ENCODE measurements at regions not wholly inside any gene's neighbourhood (a gene's known extent, or its start where the extent isn't known, plus 50 kb on each side); places are given as distances from the start of the nearest gene placed in this dataset.

DNA sequence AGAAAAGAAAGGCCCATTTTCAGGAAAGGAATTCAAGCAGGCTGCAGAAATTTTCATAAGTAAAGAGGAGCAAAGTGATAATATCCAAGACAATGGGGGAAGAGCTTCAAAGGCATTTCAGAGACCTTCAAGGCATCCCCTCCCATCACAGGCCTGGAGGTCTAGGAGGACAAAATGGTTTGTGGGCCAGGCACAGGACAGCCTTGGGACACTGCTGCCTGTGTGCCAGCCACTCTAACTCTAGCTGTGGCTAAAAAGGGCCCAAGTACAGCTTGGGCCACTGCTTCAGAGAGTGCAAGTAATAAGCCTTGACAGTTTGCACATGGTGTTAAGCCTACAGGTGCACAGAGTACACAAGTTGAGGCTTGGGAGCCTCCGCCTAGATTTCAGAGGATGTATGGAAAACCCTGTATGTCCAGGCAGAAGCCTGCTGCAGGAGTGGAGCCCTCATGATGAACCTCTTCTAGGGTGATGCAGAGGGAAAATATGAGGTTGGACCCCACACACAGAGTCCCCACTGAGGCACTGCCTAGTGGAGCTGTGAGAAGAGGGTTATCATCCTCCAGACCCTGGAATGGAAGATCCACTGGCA lies 51.8 kb upstream of the ZSWIM5 start:
- Histone ChIP-seq H3K27ac (no peak overlapping the region), H3K4me1 (no peaks in the 10 kb centered on the region), H3K4me3 (no peak overlapping the region), H3K9me3 (peaks cover 0 to 37% (median 19%) of the 10 kb centered on the region in 12 donors), H3K27me3 (peaks cover 0 to 4% (median 0%) of the 10 kb centered on the region in 9 donors), H3K36me3 (no peaks in the 10 kb centered on the region)
- TF ChIP-seq POLR2A (IDR thresholded peaks at IDR 0.05), result no peak
- TF ChIP-seq, protein P1, sequence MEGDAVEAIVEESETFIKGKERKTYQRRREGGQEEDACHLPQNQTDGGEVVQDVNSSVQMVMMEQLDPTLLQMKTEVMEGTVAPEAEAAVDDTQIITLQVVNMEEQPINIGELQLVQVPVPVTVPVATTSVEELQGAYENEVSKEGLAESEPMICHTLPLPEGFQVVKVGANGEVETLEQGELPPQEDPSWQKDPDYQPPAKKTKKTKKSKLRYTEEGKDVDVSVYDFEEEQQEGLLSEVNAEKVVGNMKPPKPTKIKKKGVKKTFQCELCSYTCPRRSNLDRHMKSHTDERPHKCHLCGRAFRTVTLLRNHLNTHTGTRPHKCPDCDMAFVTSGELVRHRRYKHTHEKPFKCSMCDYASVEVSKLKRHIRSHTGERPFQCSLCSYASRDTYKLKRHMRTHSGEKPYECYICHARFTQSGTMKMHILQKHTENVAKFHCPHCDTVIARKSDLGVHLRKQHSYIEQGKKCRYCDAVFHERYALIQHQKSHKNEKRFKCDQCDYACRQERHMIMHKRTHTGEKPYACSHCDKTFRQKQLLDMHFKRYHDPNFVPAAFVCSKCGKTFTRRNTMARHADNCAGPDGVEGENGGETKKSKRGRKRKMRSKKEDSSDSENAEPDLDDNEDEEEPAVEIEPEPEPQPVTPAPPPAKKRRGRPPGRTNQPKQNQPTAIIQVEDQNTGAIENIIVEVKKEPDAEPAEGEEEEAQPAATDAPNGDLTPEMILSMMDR (IDR thresholded peaks at IDR 0.05), result no peak
- WGBS, 4 donors, result 98 to 100% (median 99%) methylated on average over 1 of the region's 1 CpG
- ATAC-seq, result no peak
- intact Hi-C loops (cut with DNase I), result no loop called here
- no peak for DNase-seq

DNA sequence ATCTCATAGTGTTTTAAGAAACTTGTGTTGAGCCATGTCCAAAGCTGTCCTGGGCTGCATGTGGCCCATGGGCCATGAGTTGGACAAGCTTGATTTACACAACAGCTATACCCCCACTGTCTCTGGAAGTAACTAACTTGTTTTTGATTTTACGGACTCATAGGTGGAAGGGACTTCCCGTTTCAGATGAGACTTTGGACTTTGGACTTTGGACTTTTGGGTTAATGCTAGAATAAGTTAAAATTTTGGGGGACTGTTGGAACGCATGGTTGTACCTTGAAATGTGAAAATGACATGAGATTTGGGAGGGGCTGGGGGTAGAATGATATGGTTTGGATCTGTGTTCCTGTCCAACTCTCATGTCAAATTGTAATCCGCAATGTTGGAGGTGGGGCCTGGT lies 52.6 kb upstream of the ZSWIM5 start:
- no peaks in the 10 kb centered on the region for H3K4me1 ChIP-seq
- 84 to 93% (median 87%) methylated on average over 4 of the region's 4 CpGs for WGBS, 4 donors
- H3K4me3 ChIP-seq, result no peak overlapping the region
- ATAC-seq (no peak), DNase-seq (no peak)
- intact Hi-C loops (cut with DNase I), result no loop called here
- peaks cover 0 to 37% (median 19%) of the 10 kb centered on the region in 12 donors for H3K9me3 ChIP-seq
- H3K27ac ChIP-seq, result no peak overlapping the region
- H3K36me3 ChIP-seq, result no peaks in the 10 kb centered on the region
- TF ChIP-seq, protein P1 (IDR thresholded peaks at IDR 0.05), result no peak
- TF ChIP-seq POLR2A (IDR thresholded peaks at IDR 0.05), result no peak
- H3K27me3 ChIP-seq, result peaks cover 0 to 3% (median 0%) of the 10 kb centered on the region in 9 donors

DNA sequence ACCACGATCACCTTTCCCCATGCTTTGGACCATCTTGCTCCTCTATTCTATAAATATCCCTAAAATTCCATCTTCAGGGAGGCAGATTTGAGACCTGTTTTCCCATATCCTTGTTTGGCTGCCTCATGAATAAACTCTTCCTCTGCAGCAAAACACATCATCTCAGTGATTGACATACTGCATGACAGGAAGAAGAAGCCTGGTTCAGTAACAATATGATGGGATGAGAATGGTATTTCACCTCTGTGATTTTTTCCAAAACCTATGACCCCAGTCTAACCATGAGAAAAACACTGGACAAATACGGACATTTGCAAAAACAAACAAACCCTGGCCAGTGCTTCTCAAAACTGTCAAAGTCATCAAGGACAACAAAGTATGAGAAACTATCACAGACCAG lies 53.8 kb upstream of the ZSWIM5 start:
- H3K4me1 ChIP-seq, result no peaks in the 10 kb centered on the region
- DNase-seq (no peak), ATAC-seq (no peak)
- no peaks in the 10 kb centered on the region for H3K36me3 ChIP-seq
- WGBS, 4 donors, result 67 to 81% (median 74%) methylated on average over 2 of the region's 2 CpGs
- no peak for TF ChIP-seq POLR2A (IDR thresholded peaks at IDR 0.05)
- TF ChIP-seq, protein P1 (IDR thresholded peaks at IDR 0.05), result no peak
- H3K4me3 ChIP-seq, result no peak overlapping the region
- intact Hi-C loops (cut with DNase I), result no loop called here
- H3K27me3 ChIP-seq, result no peaks in the 10 kb centered on the region
- peaks cover 0 to 37% (median 19%) of the 10 kb centered on the region in 12 donors for H3K9me3 ChIP-seq
- H3K27ac ChIP-seq, result no peak overlapping the region

DNA sequence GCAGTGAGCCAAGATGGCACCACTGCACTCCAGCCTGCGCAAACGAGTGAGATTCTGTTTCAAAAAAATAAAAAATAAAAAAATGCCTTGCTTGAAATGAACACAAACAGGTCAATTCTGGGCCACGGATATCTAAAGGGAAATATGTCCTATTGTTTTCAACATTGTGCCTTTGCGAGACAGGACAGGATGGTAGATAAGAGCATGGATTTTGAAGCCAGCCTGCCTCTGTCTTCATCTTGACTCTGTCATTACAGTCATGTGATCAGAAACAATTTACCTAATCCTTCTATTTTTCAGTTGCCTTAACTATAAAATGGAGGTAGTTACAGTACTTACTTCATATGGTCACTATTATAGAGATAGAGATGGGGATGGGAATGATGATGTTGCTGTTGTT lies 56.7 kb upstream of the ZSWIM5 start:
- Histone ChIP-seq H3K9me3 (peaks cover 0 to 26% (median 7%) of the 10 kb centered on the region in 12 donors), H3K4me3 (no peak overlapping the region), H3K36me3 (no peaks in the 10 kb centered on the region), H3K4me1 (peaks cover 0 to 24% (median 1%) of the 10 kb centered on the region in 12 donors), H3K27ac (no peak overlapping the region), H3K27me3 (no peaks in the 10 kb centered on the region)
- TF ChIP-seq POLR2A (IDR thresholded peaks at IDR 0.05), result no peak
- TF ChIP-seq, protein P1 (IDR thresholded peaks at IDR 0.05), result no peak
- no peak for DNase-seq
- WGBS, 4 donors, result 56 to 73% (median 64%) methylated on average over 4 of the region's 4 CpGs
- intact Hi-C loops (cut with DNase I), result no loop called here
- no peak for ATAC-seq

All from heart left ventricle (tissue), 16 donors.